ENCODE measurements at regions not wholly inside any gene's neighbourhood (a gene's known extent, or its start where the extent isn't known, plus 50 kb on each side); places are given as distances from the start of the nearest gene placed in this dataset.
"Not testable (repeated sequence)": the region's sequence is repeated elsewhere in the genome, so short reads cannot be mapped to it uniquely, and the experiment has no call there.

DNA sequence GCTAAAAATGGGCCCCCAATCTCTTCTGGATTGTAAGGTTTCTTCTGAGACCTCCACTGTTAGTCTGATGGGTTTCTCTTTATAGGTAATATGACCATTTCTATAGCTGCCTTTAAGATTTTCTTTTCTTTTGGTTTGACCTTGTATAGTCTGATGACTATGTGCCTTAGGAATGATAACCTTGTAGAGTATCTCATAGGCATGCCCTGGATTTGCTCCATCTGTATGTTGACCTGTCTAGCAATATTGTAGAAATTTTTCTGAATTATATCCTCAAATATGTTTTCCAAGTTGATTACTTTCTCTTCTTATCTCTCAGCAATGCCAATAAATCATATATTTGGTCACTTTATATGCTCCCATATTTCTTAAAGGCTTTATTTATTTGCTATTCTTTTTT, 1403.8 kb upstream of the GOT2 start:
- intact Hi-C loops (cut with micrococcal nuclease; ENCODE audit: unreplicated experiment) = no loop called here
- H3K27me3 ChIP-seq (ENCODE audit: control insufficient read depth, insufficient read depth, low read length) = no peaks in the 10 kb centered on the region
- TF ChIP-seq POLR2AphosphoS5 (IDR thresholded peaks at IDR 0.05; ENCODE audit: low read depth, low read length) (no peak), SIN3A (IDR thresholded peaks at IDR 0.05; ENCODE audit: borderline replicate concordance, insufficient read depth, low read depth, low read length) (no peak), TCF7L2 (IDR thresholded peaks at IDR 0.05; ENCODE audit: low read depth, low read length) (no peak)
- TF ChIP-seq, protein P1, sequence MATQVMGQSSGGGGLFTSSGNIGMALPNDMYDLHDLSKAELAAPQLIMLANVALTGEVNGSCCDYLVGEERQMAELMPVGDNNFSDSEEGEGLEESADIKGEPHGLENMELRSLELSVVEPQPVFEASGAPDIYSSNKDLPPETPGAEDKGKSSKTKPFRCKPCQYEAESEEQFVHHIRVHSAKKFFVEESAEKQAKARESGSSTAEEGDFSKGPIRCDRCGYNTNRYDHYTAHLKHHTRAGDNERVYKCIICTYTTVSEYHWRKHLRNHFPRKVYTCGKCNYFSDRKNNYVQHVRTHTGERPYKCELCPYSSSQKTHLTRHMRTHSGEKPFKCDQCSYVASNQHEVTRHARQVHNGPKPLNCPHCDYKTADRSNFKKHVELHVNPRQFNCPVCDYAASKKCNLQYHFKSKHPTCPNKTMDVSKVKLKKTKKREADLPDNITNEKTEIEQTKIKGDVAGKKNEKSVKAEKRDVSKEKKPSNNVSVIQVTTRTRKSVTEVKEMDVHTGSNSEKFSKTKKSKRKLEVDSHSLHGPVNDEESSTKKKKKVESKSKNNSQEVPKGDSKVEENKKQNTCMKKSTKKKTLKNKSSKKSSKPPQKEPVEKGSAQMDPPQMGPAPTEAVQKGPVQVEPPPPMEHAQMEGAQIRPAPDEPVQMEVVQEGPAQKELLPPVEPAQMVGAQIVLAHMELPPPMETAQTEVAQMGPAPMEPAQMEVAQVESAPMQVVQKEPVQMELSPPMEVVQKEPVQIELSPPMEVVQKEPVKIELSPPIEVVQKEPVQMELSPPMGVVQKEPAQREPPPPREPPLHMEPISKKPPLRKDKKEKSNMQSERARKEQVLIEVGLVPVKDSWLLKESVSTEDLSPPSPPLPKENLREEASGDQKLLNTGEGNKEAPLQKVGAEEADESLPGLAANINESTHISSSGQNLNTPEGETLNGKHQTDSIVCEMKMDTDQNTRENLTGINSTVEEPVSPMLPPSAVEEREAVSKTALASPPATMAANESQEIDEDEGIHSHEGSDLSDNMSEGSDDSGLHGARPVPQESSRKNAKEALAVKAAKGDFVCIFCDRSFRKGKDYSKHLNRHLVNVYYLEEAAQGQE (IDR thresholded peaks at IDR 0.05; ENCODE audit: insufficient read depth in 1 of 2, low read depth in 2 of 2, low read length in 1 of 2) = no peak
- TF ChIP-seq, protein P2, sequence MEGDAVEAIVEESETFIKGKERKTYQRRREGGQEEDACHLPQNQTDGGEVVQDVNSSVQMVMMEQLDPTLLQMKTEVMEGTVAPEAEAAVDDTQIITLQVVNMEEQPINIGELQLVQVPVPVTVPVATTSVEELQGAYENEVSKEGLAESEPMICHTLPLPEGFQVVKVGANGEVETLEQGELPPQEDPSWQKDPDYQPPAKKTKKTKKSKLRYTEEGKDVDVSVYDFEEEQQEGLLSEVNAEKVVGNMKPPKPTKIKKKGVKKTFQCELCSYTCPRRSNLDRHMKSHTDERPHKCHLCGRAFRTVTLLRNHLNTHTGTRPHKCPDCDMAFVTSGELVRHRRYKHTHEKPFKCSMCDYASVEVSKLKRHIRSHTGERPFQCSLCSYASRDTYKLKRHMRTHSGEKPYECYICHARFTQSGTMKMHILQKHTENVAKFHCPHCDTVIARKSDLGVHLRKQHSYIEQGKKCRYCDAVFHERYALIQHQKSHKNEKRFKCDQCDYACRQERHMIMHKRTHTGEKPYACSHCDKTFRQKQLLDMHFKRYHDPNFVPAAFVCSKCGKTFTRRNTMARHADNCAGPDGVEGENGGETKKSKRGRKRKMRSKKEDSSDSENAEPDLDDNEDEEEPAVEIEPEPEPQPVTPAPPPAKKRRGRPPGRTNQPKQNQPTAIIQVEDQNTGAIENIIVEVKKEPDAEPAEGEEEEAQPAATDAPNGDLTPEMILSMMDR (IDR thresholded peaks at IDR 0.05) = no peak

DNA sequence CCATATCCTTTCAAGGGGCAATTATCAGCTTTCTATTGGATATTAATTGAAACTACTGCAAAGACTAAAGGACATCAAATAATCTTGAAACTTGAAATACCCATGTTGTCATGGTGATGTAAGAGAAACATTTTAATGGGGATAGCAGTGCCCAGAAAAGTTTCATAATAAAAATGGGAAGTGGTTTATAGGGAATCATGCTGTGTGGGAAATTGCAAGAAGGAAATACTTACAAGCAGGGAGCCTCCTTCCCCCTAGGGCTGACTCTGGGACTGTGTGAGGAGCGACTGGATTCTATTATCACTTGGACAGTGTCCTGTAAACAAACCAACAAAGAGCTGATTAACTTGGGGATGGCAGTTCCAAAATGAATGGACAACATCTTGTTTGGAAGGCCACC, 1393.1 kb upstream of the GOT2 start:
- no peaks in the 10 kb centered on the region for H3K27me3 ChIP-seq (ENCODE audit: control insufficient read depth, insufficient read depth, low read length)
- no peak overlapping the region for H3K27ac ChIP-seq (ENCODE audit: low read length)
- ATAC-seq (no peak), DNase-seq (ENCODE audit: low read depth, low spot score) (no peak)
- BruUV-seq (replicated peaks) = no TSS peak
- in situ Hi-C loops (cut with HindIII; ENCODE audit: low pct_unique_long_range_greater_than_20kb, low sequenced_read_pairs) (no loop called here), intact Hi-C loops (cut with micrococcal nuclease; ENCODE audit: unreplicated experiment) (no loop called here)
- H3K9me3 ChIP-seq (ENCODE audit: control insufficient read depth, insufficient read depth, low read depth, low read length) = no peaks in the 10 kb centered on the region
- TF ChIP-seq, protein P1 (IDR thresholded peaks at IDR 0.05; ENCODE audit: insufficient read depth in 1 of 2, low read depth in 2 of 2, low read length in 1 of 2) = no peak
- no peak for TF ChIP-seq POLR2AphosphoS5 (IDR thresholded peaks at IDR 0.05; ENCODE audit: low read depth, low read length)
- no peak for TF ChIP-seq TCF7L2 (IDR thresholded peaks at IDR 0.05; ENCODE audit: low read depth, low read length)
- TF ChIP-seq SIN3A (IDR thresholded peaks at IDR 0.05; ENCODE audit: borderline replicate concordance, insufficient read depth, low read depth, low read length) = no peak
- TF ChIP-seq, protein P2 (IDR thresholded peaks at IDR 0.05) = no peak
- no peak overlapping the region for H3K4me3 ChIP-seq (ENCODE audit: low read depth in 2 of 2, low read length in 2 of 2)
- POLR2A ChIA-PET = no interaction called here
- H3K36me3 ChIP-seq (ENCODE audit: control insufficient read depth, insufficient read depth, low read length) = no peaks in the 10 kb centered on the region
- CTCF ChIA-PET = no interaction called here
- H3K4me1 ChIP-seq (ENCODE audit: control insufficient read depth, insufficient read depth, low read length) = no peaks in the 10 kb centered on the region

More for the DNA sequence above, 1403.8 kb upstream of the GOT2 start:
- Histone ChIP-seq H3K4me3 (ENCODE audit: low read depth in 2 of 2, low read length in 2 of 2) (no peak overlapping the region), H3K4me1 (ENCODE audit: control insufficient read depth, insufficient read depth, low read length) (no peaks in the 10 kb centered on the region), H3K9me3 (ENCODE audit: control insufficient read depth, insufficient read depth, low read depth, low read length) (no peaks in the 10 kb centered on the region), H3K36me3 (ENCODE audit: control insufficient read depth, insufficient read depth, low read length) (no peaks in the 10 kb centered on the region), H3K27ac (ENCODE audit: low read length) (no peak overlapping the region)
- ATAC-seq = no peak
- in situ Hi-C loops (cut with HindIII; ENCODE audit: low pct_unique_long_range_greater_than_20kb, low sequenced_read_pairs) = no loop called here
- no peak for DNase-seq (ENCODE audit: low read depth, low spot score)
- POLR2A ChIA-PET = no interaction called here
- BruUV-seq (replicated peaks) = no TSS peak
- CTCF ChIA-PET = no interaction called here

DNA sequence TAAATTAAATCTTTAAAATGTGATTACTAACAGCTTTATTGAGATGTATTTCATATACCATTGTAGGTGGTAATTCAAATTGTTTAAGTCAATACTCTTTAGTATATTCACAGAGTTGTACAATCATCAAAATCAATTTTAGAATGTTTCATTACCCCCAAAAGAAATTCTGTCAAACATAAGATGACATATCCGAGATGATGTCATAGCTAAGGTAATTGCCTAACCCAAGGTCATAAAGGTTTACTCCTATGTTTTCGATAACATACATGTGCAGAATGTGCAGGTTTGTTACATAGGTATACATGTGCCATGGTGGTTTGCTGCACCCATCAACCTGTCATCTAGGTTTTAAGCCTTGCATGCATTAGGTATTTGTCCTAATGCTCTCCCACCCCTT, 1392.0 kb upstream of the GOT2 start:
- H3K9me3 ChIP-seq (ENCODE audit: control insufficient read depth, insufficient read depth, low read depth, low read length); BruUV-seq (replicated peaks); DNase-seq (ENCODE audit: low read depth, low spot score); in situ Hi-C loops (cut with HindIII; ENCODE audit: low pct_unique_long_range_greater_than_20kb, low sequenced_read_pairs); H3K4me1 ChIP-seq (ENCODE audit: control insufficient read depth, insufficient read depth, low read length); H3K27me3 ChIP-seq (ENCODE audit: control insufficient read depth, insufficient read depth, low read length); CTCF ChIA-PET; H3K4me3 ChIP-seq (ENCODE audit: low read depth in 2 of 2, low read length in 2 of 2); ATAC-seq; POLR2A ChIA-PET; intact Hi-C loops (cut with micrococcal nuclease; ENCODE audit: unreplicated experiment); H3K36me3 ChIP-seq (ENCODE audit: control insufficient read depth, insufficient read depth, low read length); H3K27ac ChIP-seq (ENCODE audit: low read length): not testable (repeated sequence)

Data from Panc1 (cell line).